HG03442 (cell line): ENCODE measurements at regions not wholly inside any gene's neighbourhood (a gene's known extent, or its start where the extent isn't known, plus 50 kb on each side); places are given as distances from the start of the nearest gene placed in this dataset.

Experiments used
- ATAC-seq: cut with Tn5 transposase; IDR thresholded peaks from one replicate; pipeline ENCODE4 v1.9.1; 2021; ENCODE audit warnings: mild to moderate bottlenecking, moderate library complexity; ENCODE audit not compliant: unreplicated experiment

DNA sequence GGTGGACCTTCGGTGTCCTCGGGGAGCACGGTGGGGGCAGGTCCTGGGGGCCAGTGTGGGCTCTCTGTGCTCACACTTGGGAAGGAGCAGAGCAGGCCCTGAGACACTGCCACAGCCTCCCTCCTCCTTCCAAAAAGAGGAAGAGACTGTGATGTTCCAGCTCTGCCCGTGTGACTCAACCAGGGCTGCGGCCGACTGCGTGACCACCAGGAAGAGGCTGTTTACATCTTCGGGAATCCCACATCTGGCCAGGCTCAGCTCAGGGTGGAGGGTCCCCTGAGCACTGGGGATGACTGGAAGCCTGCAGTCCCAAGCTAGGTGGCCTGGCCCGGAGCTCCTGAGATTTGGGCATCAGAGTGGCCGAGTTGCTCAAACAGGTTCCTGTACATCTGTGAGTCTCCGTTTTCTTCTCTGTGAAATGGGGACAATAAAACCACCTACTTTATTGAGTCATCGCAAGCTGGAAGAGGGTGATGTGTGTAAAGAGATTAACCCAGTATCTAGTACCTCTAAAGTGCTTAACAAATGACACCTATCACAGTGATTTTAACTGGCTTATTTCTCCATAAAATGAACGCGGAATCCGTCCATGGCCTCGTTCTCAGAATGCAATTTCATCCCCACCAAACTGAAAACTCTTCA, 242.1 kb downstream of the DLL1 start:
- ATAC-seq = no peak

DNA sequence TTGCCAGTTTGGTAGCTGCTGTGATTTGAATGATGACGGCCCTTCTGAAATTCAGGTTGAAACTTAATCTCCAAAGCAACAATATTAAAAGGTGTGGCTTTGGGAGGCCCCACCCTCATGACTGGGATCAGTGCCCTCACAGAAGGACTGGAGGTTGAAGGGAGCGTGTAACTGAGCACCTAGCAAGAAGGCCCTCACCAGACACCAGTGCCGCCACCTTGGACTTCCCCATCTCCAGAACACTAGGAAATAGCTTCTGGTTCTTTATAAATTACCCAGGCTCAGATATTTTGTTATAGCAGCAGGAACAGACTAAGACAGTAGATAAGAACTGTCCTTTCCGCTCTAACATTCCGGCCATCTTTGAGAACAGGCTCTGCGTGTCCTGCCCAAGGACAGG, 243.1 kb downstream of the DLL1 start:
- ATAC-seq = no peak

DNA sequence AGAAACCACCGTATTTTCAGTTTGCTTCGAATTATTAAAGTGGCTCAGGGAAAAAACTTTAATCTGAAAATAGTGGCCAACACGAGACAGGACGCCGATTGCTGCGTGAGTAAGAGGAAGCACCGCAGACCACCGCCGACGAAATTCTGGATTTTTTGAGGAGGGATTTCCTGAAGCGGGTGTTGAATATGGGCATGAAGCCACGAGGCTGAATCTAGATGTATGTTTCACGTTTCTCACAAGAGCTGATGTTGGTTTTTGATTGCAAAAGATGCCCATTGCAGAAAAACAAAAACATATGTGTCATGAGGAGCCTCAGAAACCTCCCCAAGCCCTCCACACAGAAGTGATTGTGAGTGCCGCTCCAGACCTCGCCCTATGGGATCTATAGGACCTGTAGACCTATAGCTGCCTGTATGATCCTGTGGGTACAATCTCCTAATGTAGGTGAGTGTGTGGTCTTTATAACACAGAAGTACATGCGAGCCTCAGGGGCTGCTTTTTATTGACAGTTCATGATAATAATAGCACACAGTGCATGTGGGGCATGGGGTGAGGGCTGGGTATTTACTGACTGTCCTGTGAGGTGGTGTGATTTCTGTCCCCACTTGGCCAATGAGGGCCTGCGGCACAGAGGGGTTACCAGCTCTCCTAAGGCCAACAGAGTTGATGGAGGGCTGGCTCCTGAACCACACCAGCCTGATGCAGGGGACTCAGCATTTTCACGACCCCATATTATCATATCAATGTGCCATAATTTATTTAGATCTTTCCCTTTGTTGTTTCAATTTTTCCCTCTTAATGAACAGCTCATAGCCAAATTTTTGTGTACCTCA, 243.9 kb downstream of the DLL1 start:
- no peak for ATAC-seq

DNA sequence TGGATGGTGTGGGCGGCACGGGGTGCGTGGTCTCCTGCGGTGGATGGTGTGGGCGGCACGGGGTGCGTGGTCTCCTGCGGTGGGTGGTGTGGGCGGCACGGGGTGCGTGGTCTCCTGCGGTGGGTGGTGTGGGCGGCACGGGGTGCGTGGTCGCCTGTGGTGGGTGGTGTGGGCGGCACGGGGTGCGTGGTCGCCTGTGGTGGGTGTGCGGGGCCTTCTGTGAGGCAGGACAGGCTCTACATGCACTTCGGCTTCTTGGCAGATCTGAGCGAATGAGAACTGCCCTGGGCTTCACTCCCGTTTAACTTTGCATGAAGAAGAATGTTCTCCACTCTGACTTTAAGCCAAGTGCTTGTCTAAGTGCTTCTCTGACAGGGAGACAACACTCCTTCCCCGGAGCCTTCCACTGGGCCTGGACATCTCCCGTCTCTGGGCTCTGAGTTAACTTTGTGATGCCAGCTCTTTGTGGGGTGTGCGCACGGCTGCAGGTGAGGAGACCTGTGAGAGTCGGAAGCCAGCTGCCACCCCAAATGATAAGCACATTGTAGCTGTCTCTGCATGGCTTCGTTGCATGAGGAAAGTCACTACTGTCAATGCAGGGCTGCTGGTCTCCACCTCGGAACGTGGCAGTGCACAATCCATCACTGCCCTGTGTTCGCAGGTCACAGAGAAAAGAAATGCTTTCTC, 244.8 kb downstream of the DLL1 start:
- ATAC-seq = no peak

- ATAC-seq = no peak
Measured at GRCh38 chr6:170045563-170045960, 245.3 kb downstream of the DLL1 start.

GRCh38 chr6:170044836-170045562, 245.9 kb downstream of the DLL1 start:
- no peak for ATAC-seq

DNA sequence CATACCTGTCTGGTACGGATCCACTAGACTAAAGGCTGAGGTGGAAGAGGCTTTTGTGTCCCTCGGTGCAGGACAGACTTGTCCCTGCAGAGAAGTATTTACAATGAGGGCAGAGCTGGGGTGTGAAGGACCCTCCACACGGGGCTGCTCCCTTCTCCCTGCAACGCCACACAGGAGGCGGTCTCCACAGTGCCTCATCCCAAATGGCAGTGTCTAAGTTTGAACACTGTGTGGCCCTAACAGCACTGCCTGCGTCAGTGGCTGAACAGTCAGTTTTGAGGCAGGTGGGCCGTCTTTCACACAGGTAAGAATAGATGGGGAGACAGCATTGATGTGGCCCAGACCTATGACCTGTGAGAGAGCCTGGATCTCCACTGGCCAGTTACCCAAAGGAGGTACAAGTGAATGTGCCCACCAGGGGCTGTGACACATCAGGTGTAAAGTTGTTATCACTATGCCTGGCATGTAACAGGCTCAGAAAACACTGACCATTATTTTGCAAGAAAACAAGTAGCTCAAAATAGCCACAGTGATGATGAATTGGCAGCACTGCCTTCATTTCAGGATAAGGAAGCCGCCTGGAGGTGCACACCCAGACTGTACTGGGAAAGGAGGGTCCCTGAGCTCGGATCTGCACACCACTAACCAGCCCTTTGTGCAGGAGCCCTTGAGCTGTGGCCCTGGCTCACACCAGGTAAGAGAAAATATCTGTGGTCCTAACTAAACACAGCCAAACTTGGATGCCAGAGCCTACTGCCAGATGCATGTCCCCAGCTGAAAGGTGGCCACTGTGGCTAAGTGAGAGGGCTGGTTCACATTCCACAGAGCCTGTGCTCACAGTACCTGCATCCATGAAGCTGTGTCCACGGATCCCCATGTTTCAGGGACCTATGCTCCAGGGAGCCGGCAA, 246.7 kb downstream of the DLL1 start:
- no peak for ATAC-seq

DNA sequence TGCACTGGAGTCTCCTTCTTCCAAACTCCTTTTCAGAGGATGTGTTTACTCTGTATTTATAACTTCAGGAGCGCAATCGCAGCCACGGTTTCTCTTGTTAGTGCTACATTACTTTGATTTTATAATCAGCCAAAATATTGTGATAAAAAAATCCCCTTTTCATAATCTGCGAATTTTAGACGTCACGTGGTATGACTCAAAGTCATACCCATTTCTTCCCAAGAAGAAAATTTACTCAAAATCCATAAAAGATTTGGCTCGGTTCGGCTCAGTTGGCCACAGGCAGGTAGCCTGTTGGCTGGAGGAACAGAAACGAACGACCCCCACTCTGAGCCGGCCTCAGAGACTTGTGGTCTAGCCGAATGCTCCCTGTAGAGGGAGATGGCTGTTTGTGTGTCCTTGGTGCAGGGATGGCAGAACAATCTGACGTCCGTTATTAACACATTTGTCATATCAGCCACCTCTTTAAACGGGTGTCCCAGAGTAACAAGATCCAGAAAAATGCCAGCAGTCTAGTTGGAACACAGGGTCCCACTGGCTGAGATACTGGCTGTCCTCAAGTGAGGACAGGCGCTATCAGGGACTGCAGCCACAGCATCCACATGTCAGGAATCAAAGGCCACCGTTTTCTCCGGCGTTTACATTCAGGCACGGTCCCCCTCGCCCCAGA, 247.6 kb downstream of the DLL1 start:
- ATAC-seq = no peak

- ATAC-seq = no peak
Measured at GRCh38 chr6:170042596-170043118, 248.2 kb downstream of the DLL1 start.

- no peak for ATAC-seq
Measured at GRCh38 chr6:170042123-170042522, 248.8 kb downstream of the DLL1 start.

GRCh38 chr6:170041526-170041925, 249.4 kb downstream of the DLL1 start:
- ATAC-seq = no peak

DNA sequence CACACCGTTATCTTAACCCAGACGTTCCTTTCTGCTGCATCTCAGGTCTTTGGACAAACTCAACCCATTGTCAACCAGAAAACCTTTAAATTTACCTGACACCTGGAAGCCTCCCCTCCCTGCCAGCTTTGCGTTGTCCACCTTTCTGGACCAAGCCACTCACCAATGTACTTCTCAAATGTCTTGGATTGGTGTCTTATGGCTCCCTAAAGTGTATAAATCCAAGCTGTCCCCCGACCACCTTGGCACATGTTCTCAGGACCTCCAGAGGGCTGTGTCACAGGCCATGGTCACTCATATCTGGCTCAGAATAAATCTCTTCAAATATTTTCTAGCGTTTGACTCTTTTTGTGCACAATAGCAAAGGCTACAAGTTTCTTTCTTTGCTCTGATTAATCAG, 250.0 kb downstream of the DLL1 start:
- no peak for ATAC-seq

- ATAC-seq = no peak
Measured at GRCh38 chr6:170040115-170040500, 250.8 kb downstream of the DLL1 start.

GRCh38 chr6:170039156-170040114, 251.4 kb downstream of the DLL1 start:
- ATAC-seq = no peak

DNA sequence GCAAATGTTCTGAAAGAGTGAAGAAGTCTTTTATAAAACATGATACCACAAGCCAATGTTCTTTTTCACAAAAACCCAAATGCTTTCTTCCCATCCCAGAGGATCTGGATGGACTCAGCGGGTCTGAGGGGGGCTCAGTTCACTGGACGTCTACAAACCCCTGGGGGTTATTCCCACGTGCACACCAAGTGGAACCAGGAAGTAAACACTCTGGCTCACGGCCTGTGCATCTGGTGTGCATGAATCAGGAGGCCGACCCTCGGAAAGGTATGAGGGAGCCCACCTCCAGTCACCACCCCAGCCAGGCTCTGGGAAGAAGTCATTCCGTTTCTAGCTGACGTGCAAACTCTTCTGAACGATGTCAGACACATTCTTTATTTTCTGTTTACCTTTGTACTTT, 252.2 kb downstream of the DLL1 start:
- ATAC-seq = no peak

DNA sequence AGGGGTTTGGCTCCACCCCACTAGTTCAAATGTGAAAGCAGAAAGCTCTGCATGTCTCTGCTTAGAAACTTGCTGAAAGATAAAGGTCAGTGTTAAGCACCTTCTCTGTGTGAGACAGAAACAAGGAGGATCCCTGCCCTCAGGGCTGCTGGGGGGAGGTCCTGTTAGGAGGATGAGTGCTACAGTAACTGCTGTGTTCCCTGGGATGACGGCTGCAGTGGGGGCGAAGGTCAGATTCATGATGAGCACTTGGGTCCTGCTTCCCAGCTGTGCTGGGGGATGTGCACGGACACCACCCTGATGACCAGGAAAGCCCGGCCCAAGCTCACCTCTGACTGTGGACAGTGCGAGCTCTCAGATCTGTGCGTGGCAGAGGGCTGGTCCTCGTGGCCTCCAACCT, 252.6 kb downstream of the DLL1 start:
- no peak for ATAC-seq

GRCh38 chr6:170037541-170038250, 253.2 kb downstream of the DLL1 start:
- no peak for ATAC-seq

DNA sequence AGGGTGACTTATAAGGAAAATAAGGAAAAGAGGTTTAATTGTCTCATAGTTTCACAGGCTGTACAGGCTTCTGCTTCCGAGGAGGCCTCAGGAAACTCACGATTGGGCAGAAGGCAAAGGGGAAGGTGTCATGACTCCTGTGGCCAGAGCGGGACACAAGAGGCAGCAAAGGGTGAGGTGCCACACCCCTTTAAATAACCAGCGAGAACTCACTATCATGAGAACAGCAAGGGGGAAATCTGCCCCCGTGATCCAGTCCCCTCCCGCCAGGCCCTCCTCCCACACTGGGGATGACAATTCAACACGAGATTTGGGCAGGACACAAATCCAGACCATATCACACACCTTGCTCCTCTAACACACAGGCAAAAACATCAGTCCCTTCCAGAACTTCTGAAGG, 254.0 kb downstream of the DLL1 start:
- ATAC-seq = no peak
